ENCODE measurements at regions not wholly inside any gene's neighbourhood (a gene's known extent, or its start where the extent isn't known, plus 50 kb on each side); places are given as distances from the start of the nearest gene placed in this dataset.

- TF ChIP-seq MAFK (IDR thresholded peaks at IDR 0.05; ENCODE audit: low read depth, low read length) (no peak), SIN3A (conservative IDR thresholded peaks at IDR 0.05 in 1 of 2, IDR thresholded peaks at IDR 0.05 in 1 of 2; ENCODE audit: low read depth in 1 of 2, low read length in 2 of 2) (no peak), RNF2 (IDR thresholded peaks at IDR 0.05; ENCODE audit: borderline replicate concordance, low read depth, low read length, missing control alignments, poor library complexity, severe bottlenecking) (no peak)
Observed at GRCh38 chr18:40534723-40535122, 1420.3 kb upstream of the PIK3C3 start (continued).

All from H1 (cell line).